G401.6 (cell line): ENCODE measurements at regions not wholly inside any gene's neighbourhood (a gene's known extent, or its start where the extent isn't known, plus 50 kb on each side); places are given as distances from the start of the nearest gene placed in this dataset.
"Not testable (repeated sequence)": the region's sequence is repeated elsewhere in the genome, so short reads cannot be mapped to it uniquely, and the experiment has no call there.

Experiments used
- FAIRE-seq: peaks from 2 replicates; lab custom pipeline; 2012; peaks lifted over from hg19 to GRCh38; lab: Jason Lieb, UNC

GRCh38 chr7:121620206-121620605, 224.1 kb upstream of the FAM3C start:
- no peak for FAIRE-seq

GRCh38 chr7:121618182-121618581, 222.1 kb upstream of the FAM3C start:
- no peak for FAIRE-seq

GRCh38 chr7:121610243-121610642, 214.1 kb upstream of the FAM3C start:
- FAIRE-seq = no peak

- FAIRE-seq = no peak
These were observed 213.1 kb upstream of the FAM3C start for GRCh38 chr7:121609208-121609607.

- no peak for FAIRE-seq
These were observed 212.7 kb upstream of the FAM3C start for GRCh38 chr7:121608785-121609184.

- not testable (repeated sequence) for FAIRE-seq
These were observed 212.1 kb upstream of the FAM3C start for GRCh38 chr7:121608183-121608582.

GRCh38 chr7:121605317-121605680, 209.2 kb upstream of the FAM3C start:
- FAIRE-seq = no peak

- FAIRE-seq = no peak
These were observed 208.7 kb upstream of the FAM3C start for GRCh38 chr7:121604627-121605316.

- no peak for FAIRE-seq
These were observed 207.8 kb upstream of the FAM3C start for GRCh38 chr7:121603886-121604285.

GRCh38 chr7:121599887-121600286, 203.8 kb upstream of the FAM3C start:
- FAIRE-seq = no peak

- FAIRE-seq = no peak
These were observed 199.9 kb upstream of the FAM3C start for GRCh38 chr7:121595758-121596696.

GRCh38 chr7:121591926-121592325, 195.8 kb upstream of the FAM3C start:
- no peak for FAIRE-seq

- no peak for FAIRE-seq
These were observed 191.3 kb upstream of the FAM3C start for GRCh38 chr7:121587435-121587834.

- FAIRE-seq = no peak
These were observed 186.2 kb upstream of the FAM3C start for GRCh38 chr7:121582258-121582657.

- no peak for FAIRE-seq
These were observed 183.5 kb upstream of the FAM3C start for GRCh38 chr7:121579639-121580038.

GRCh38 chr7:121578669-121579068, 182.6 kb upstream of the FAM3C start:
- FAIRE-seq = no peak

GRCh38 chr7:121576148-121576917, 180.2 kb upstream of the FAM3C start:
- FAIRE-seq = no peak

GRCh38 chr7:121575194-121575765, 179.2 kb upstream of the FAM3C start:
- no peak for FAIRE-seq

GRCh38 chr7:121574109-121574508, 178.0 kb upstream of the FAM3C start:
- no peak for FAIRE-seq

GRCh38 chr7:121572615-121573014, 176.5 kb upstream of the FAM3C start:
- FAIRE-seq = no peak

GRCh38 chr7:121570365-121570764, 174.3 kb upstream of the FAM3C start:
- FAIRE-seq = no peak

GRCh38 chr7:121563177-121563576, 167.1 kb upstream of the FAM3C start:
- no peak for FAIRE-seq
